Stomach (tissue), 4 donors: ENCODE measurements at regions not wholly inside any gene's neighbourhood (a gene's known extent, or its start where the extent isn't known, plus 50 kb on each side); places are given as distances from the start of the nearest gene placed in this dataset.

Source experiments
- EP300 ChIP-seq: sonication (generic); formaldehyde crosslinking; IDR thresholded peaks from one replicate; pipeline ENCODE4 v1.6.1; 2017; ENCODE audit warnings: antibody characterized with exemption
- POLR2A ChIP-seq, 4 donors: fragments of 450-650 bp; IDR thresholded peaks; one replicate each; pipeline ENCODE4 v1.6.1; 2016; ENCODE audit warnings: antibody characterized with exemption in 4 of 4, control low read depth in 2 of 4, mild to moderate bottlenecking in 1 of 4, moderate library complexity in 1 of 4
- POLR2AphosphoS5 ChIP-seq, 3 donors: sonication (generic); formaldehyde crosslinking; IDR thresholded peaks; one replicate each; pipeline ENCODE4 v1.6.1; 2016; ENCODE audit warnings: antibody characterized with exemption in 3 of 3
- TF ChIP-seq, protein P1 (sequence below), 7 experiments: fragments of 450-650 bp in 4 of 7; fragments of 200-600 bp in 3 of 7; sonication (generic) in 3 of 7; IDR thresholded peaks; one replicate each; pipeline ENCODE4 v1.5.1; 2016 to 2019; ENCODE audit warnings: antibody characterized with exemption in 7 of 7, control low read depth in 2 of 7, mild to moderate bottlenecking in 1 of 7

DNA sequence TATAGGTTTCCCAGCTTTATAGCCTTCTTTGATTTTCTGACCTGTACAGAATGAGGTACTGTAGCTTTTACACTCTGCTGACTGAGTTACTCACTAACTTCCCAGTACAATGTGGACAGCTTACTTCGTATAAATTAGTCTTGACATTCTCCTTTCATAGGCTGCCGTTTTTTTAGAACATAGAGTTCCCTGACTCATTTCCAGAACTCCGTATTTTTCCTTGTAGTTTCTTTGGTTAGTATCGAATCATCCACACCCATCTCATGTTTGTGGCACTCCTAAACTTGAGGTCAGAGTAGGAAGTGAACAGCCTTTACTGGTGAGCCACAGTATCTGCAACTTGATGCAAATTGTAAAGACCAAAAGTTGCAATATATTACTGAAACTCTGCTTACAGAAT, 303.9 kb downstream of the SLITRK5 start:
- TF ChIP-seq, protein P1, sequence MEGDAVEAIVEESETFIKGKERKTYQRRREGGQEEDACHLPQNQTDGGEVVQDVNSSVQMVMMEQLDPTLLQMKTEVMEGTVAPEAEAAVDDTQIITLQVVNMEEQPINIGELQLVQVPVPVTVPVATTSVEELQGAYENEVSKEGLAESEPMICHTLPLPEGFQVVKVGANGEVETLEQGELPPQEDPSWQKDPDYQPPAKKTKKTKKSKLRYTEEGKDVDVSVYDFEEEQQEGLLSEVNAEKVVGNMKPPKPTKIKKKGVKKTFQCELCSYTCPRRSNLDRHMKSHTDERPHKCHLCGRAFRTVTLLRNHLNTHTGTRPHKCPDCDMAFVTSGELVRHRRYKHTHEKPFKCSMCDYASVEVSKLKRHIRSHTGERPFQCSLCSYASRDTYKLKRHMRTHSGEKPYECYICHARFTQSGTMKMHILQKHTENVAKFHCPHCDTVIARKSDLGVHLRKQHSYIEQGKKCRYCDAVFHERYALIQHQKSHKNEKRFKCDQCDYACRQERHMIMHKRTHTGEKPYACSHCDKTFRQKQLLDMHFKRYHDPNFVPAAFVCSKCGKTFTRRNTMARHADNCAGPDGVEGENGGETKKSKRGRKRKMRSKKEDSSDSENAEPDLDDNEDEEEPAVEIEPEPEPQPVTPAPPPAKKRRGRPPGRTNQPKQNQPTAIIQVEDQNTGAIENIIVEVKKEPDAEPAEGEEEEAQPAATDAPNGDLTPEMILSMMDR (IDR thresholded peaks at IDR 0.05) = no peak
- no peak for TF ChIP-seq POLR2AphosphoS5 (IDR thresholded peaks at IDR 0.05)
- TF ChIP-seq POLR2A (IDR thresholded peaks at IDR 0.05) = no peak
- TF ChIP-seq EP300 = no peak
